ENCODE measurements at regions not wholly inside any gene's neighbourhood (a gene's known extent, or its start where the extent isn't known, plus 50 kb on each side); places are given as distances from the start of the nearest gene placed in this dataset.
"Not testable (repeated sequence)": the region's sequence is repeated elsewhere in the genome, so short reads cannot be mapped to it uniquely, and the experiment has no call there.

DNA sequence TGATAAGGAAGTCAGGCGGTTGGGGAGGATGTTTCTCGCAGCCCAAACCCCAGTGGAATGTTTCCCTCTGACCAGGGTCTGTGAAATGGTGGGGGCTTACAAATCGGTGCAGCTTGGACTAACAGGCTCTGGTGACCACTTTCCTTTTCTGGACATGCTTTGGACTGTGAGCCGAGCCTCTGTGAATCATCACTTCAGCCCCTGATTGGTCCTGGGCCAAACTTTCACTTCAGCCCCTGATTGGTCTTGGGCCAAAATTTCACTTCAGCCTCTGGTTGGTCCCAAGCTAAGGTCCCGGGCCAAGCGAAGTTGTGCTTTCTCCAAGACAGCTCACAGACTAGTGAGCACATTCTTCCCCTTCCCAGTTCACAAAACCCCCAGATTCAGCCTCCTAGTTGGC, 223.7 kb upstream of the ANKRD20A1 start:
- 82% methylated on average over 2 of the region's 6 CpGs for WGBS

DNA sequence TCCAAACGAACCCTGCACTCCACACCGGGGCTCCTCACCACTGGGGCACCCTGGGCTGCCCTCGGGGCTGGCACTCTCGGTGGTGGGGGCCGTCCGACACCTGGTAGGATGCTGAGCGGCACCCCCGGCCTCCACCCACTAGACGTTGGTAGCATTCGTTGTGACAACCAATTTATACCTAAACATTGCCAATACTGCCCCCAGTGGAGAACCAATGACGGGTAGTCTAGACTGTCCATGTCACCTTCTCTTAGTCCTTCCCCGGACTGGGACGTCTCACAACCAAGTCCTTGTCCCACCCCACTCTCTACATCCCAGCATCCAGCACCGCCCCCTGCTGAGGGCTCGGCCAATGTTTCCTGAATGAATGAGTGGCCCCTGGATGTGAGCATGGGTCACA, 246.8 kb upstream of the ANKRD20A1 start:
- not testable (repeated sequence) for H3K36me3 ChIP-seq
- WGBS, result 73% methylated on average over 9 of the region's 15 CpGs

More for the DNA sequence above, 223.7 kb upstream of the ANKRD20A1 start:
- DNase-seq (ENCODE audit: low spot score in 2 of 2); H3K27me3 ChIP-seq; H3K27ac ChIP-seq; H3K36me3 ChIP-seq; H3K9me3 ChIP-seq; H3K4me3 ChIP-seq; H3K4me1 ChIP-seq: not testable (repeated sequence)

DNA sequence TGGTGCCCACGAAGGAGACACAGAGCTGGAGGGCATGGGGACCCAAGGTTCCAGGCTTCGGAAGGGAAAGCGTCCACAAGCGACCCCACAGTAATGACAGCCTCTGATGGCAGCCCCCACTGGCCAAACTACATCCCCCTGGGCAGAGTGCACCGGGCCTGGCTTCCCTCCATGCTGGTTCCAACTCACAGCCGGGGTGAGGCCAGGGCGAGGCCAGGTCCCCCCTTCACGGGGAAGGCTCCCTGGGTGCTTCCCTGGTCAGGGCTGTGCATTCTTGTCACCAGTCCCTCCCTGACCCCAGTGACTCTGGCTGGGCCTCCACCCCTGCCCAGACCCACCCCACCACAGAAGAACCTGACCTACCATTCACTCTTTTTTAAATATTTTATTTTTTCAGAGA, 248.9 kb upstream of the ANKRD20A1 start:
- H3K27ac ChIP-seq; H3K27me3 ChIP-seq; DNase-seq (ENCODE audit: low spot score in 2 of 2); H3K4me1 ChIP-seq; H3K9me3 ChIP-seq; H3K4me3 ChIP-seq; H3K36me3 ChIP-seq: not testable (repeated sequence)
- WGBS, result no CpG with 5 or more reads among the region's 8 CpGs

More for the DNA sequence above, 246.8 kb upstream of the ANKRD20A1 start:
- DNase-seq (ENCODE audit: low spot score in 2 of 2), result peak in 1 of 2 donors; percentile 80
- not testable (repeated sequence) for H3K27me3 ChIP-seq, H3K4me1 ChIP-seq, H3K9me3 ChIP-seq, H3K27ac ChIP-seq, H3K4me3 ChIP-seq

DNA sequence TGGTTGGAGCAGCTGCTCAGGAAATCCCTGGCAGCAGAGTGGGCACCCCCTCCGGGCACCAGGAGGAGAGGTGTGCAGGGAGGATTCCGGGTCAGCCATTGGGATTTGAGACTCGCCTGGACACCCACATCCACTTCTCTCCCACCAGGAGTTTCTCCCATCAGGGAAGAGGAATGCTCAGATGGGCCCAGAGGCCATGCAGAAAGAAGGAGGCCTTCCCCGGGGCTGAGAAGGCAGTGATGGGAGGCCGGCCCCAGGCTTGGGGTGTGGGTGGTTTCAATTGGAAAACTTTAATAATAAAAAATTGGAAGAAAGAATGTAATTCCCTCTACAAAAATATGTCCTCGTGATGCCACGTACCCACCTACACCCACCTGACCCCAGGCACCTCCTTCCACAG, 249.3 kb upstream of the ANKRD20A1 start:
- DNase-seq (ENCODE audit: low spot score in 2 of 2); H3K27me3 ChIP-seq; H3K27ac ChIP-seq; H3K4me3 ChIP-seq; H3K9me3 ChIP-seq; H3K4me1 ChIP-seq; H3K36me3 ChIP-seq: not testable (repeated sequence)
- WGBS, result 91% methylated on average over 4 of the region's 7 CpGs

DNA sequence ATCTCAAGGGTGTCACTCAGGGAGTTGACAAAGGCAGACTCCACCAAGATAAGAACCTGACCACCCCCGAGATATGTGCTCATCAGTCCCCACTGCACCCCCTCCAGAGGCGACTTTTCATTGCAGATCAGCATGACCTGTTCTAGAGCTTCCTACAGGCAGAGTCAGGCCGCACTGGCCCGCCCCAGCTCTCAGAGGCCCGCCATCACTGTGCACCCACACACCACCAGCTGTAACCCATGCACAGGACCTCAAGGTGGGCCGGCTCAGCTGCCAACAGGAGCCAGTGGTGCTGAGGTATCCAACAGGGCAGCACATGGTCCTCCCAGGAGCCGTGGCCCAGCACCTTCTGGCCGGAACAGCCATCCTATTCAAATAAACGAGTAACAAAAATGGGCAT, 253.6 kb upstream of the ANKRD20A1 start:
- not testable (repeated sequence) for DNase-seq (ENCODE audit: low spot score in 2 of 2); H3K9me3 ChIP-seq; H3K27me3 ChIP-seq; H3K4me1 ChIP-seq; H3K36me3 ChIP-seq; H3K4me3 ChIP-seq; H3K27ac ChIP-seq
- no CpG with 5 or more reads among the region's 9 CpGs for WGBS

DNA sequence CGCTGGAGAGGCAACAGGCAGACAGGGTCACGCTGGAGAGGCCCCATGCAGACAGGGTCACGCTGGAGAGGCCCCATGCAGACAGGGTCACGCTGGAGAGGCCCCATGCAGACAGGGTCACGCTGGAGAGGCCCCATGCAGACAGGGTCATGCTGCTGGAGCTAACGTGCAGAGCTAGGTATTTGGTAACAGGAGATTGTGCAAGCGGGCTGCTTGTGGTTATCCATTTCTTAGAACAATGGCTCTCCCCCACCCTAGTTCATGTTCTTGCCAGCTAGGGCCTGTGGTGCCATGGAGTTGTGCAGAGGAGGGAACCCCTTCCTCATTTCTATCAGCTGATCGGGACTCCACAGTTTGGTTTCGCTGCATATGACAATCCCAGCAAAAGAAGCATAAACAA, 255.1 kb upstream of the ANKRD20A1 start:
- not testable (repeated sequence) for H3K9me3 ChIP-seq

DNA sequence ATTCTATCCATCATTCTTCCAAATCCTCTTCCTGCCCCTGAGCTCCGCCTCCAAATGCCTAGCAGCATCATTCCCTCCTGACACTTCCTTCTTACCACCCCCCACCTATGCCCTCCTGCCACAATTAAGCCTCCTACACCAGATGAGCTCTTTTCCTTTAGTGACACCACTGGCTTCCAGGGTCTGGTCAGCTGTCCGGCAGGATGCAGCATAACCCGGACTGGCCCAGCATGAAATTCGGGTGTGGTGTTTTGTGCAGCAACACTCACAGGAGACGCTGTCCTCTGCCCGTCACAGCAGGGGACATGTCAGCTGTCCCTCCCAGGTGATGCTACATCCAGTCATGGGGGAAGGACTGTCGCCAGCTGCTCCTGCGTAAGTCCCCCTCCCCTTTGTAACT, 266.3 kb upstream of the ANKRD20A1 start:
- not testable (repeated sequence) for H3K4me3 ChIP-seq; H3K4me1 ChIP-seq; H3K36me3 ChIP-seq; H3K9me3 ChIP-seq; H3K27me3 ChIP-seq; H3K27ac ChIP-seq; DNase-seq (ENCODE audit: low spot score in 2 of 2)
- no CpG with 5 or more reads among the region's 8 CpGs for WGBS

More for the DNA sequence above, 255.1 kb upstream of the ANKRD20A1 start:
- H3K27me3 ChIP-seq; H3K36me3 ChIP-seq; H3K27ac ChIP-seq; H3K4me1 ChIP-seq; H3K4me3 ChIP-seq; DNase-seq (ENCODE audit: low spot score in 2 of 2): not testable (repeated sequence)
- WGBS, result no CpG with 5 or more reads among the region's 9 CpGs

DNA sequence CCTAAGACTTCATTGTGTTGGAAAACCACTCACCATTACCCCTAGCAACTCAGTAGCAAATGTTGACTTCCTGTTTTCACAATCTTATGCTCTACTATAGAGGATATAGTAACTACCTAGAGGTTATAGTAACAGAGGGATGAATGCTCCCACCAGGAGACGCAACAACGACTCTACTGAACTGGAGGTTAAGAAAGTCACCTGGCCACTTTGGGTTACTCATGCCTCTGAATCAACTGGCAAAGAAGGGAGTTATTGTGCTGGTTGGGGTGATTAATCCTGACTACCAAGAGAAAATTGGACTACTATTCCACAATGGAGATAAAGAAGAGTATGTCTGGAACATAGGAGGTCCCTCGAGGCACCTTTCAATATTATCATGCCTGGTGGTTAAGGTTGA, 302.9 kb upstream of the ANKRD20A1 start:
- H3K27ac ChIP-seq; H3K4me1 ChIP-seq; H3K27me3 ChIP-seq; H3K36me3 ChIP-seq; H3K9me3 ChIP-seq; DNase-seq (ENCODE audit: low spot score in 2 of 2); H3K4me3 ChIP-seq: not testable (repeated sequence)
- WGBS, result no CpG with 5 or more reads among the region's 3 CpGs

DNA sequence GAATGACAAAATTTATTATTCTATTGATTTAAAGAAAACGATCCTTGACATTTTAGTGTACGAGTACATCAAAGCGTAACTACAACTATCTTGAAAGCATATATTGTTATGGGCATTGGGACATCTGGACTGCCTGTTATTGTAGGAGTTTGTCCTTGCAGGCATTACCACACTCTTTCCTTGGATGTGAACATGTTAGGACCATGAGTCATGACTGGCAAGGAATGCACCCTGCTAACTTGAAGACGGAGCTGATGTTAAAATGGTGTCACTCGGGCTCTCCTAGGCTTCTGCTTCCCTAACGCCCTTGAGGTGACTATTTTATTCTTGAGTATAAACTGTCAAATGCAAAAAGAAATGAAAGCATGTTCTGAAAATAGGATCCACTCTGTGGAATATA, 308.7 kb upstream of the ANKRD20A1 start:
- H3K4me1 ChIP-seq; H3K4me3 ChIP-seq; H3K36me3 ChIP-seq; H3K27ac ChIP-seq; H3K9me3 ChIP-seq; DNase-seq (ENCODE audit: low spot score in 2 of 2); H3K27me3 ChIP-seq: not testable (repeated sequence)
- no CpG with 5 or more reads among the region's 6 CpGs for WGBS

DNA sequence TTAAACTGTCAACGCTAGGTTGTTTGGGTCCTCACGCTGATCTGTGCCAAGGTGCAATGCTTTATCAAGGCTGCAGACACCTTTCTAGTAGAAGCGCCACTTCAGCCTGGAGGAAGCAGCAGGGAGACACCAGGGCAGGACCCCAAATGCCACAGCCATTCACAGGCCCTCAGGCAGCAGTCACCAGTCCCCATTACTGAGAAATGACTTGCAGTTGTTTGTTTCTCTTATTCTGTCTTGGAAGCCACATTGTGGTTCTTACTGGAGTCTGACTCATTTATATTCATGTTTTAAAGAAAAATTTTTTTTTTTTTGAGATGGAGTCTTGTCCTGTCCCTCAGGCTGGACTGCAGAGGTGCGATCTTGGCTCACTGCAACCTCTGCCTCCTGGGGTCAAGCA, 328.9 kb upstream of the ANKRD20A1 start:
- not testable (repeated sequence) for H3K36me3 ChIP-seq; DNase-seq (ENCODE audit: low spot score in 2 of 2); H3K27me3 ChIP-seq; H3K4me3 ChIP-seq; H3K9me3 ChIP-seq; H3K27ac ChIP-seq; H3K4me1 ChIP-seq
- no CpG with 5 or more reads among the region's 4 CpGs for WGBS

DNA sequence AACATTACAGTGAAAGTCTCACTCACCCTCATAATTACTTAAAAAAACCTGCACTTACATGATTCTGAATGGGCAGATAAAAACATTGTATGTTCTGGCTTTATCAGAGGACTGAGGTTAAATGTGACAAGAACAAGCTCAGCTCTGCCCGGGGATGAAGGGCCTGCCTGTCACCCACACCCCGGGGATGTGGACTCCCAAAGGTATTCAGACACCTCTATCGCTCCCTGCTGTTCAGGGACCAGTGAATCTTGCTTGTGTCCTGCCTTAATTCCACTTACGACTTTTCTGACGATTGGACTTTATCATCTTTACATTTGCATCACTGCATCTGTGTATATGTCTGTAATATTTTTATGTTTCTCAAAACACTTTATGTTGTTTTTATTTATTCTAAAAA, 341.8 kb upstream of the ANKRD20A1 start:
- not testable (repeated sequence) for H3K27me3 ChIP-seq; DNase-seq (ENCODE audit: low spot score in 2 of 2); H3K4me1 ChIP-seq; H3K36me3 ChIP-seq; H3K4me3 ChIP-seq; H3K9me3 ChIP-seq; H3K27ac ChIP-seq
- no CpG with 5 or more reads among the region's 5 CpGs for WGBS

DNA sequence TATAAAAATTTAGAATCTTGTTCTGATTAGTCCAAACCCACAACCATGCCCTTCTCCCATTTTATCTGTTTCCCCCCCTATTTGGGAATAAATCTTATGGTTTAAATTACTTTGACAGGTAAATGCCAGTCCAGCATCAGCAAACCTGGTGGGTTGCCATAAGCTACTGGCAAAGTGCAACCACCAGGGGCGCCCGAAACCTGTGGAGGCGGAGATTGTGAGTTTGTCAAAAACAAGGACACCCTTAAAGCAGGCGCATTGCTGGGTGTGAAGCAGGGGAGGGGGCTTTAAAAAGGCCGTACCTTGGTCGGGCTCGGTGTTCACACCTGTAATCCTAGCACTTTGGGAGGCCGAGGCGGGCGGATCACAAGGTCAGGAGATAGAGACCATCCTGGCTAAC, 344.1 kb upstream of the ANKRD20A1 start:
- H3K9me3 ChIP-seq; H3K4me1 ChIP-seq; H3K27ac ChIP-seq; DNase-seq (ENCODE audit: low spot score in 2 of 2); H3K27me3 ChIP-seq; H3K36me3 ChIP-seq; H3K4me3 ChIP-seq: not testable (repeated sequence)
- WGBS, result no CpG with 5 or more reads among the region's 10 CpGs

DNA sequence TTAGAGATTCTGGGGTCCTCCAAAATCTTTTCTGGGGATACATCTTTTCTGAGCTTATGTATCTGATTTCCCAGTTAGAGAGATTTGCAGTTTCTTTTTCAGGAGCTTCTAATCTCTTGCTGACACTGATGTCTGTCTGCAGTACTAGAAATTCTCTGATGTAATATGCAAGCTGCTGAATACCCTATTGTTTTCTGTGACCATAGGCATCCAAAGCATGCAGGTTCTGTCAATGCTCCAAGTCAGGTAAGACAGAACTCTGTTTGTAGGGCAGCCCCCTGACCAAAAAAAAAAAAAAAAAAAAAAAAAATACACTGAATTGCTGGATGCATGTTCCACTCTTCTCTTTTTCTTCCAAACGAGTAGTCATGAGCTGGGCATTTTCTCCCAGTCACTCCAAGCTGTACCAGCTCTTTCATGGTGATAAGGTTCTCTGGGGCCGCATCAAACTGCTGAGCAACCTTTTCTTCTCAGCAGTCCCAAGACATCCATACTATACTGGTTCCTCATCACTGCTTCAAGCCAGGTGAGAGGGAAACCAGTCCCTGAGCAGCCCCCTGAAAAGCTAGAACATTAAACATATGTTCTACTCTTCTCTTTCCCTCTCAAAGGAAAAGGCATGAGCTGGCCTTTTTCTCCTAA, 354.9 kb upstream of the ANKRD20A1 start:
- not testable (repeated sequence) for H3K4me1 ChIP-seq; H3K27ac ChIP-seq; DNase-seq (ENCODE audit: low spot score in 2 of 2); H3K4me3 ChIP-seq; H3K36me3 ChIP-seq; H3K27me3 ChIP-seq; H3K9me3 ChIP-seq
- WGBS, result no CpG with 5 or more reads among the region's 2 CpGs

DNA sequence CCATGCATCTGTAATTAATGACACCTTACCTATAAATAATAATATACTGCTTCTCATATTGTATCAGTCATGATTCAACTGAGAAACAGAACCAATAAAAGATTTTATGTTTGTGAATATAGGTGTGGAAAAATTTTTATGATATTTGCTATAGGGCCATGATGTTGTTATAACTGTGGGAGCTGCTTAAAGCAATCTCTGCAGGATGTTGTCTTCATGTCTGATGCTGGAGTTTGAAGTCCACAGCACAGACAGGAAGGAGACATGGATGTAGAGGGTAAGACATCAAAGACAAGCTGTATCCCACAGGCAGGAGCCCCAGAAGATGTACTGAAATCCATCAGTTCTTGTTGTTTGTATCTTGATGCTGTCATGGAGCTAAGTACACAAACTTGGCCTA, 366.7 kb upstream of the ANKRD20A1 start:
- not testable (repeated sequence) for H3K27me3 ChIP-seq; H3K27ac ChIP-seq; H3K4me1 ChIP-seq; H3K4me3 ChIP-seq; H3K9me3 ChIP-seq; DNase-seq (ENCODE audit: low spot score in 2 of 2); H3K36me3 ChIP-seq

DNA sequence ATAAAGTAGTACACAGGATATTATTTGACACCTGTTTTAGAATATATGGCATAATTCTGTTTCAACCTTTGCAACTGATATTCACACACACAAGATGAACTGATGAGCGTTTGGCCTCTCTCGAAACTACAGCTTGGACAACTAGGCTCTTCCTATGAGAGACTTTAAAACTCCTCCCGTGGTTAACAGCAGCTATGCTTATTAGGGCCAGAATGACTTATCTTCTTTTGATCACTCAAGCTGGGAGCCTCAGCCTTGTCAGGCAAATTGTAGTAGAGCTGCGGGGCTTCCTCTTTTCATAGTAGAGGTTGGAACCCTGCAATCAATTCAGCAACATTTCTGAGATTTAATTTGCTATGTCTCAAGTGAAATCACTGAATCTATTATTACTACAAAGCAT, 381.3 kb upstream of the ANKRD20A1 start:
- WGBS, result no CpG with 5 or more reads among the region's 4 CpGs
- not testable (repeated sequence) for H3K27me3 ChIP-seq; H3K27ac ChIP-seq; H3K9me3 ChIP-seq; H3K4me3 ChIP-seq; H3K4me1 ChIP-seq; DNase-seq (ENCODE audit: low spot score in 2 of 2); H3K36me3 ChIP-seq
